ENCODE measurements at regions not wholly inside any gene's neighbourhood (a gene's known extent, or its start where the extent isn't known, plus 50 kb on each side); places are given as distances from the start of the nearest gene placed in this dataset.

- TF ChIP-seq POLR2A (IDR thresholded peaks at IDR 0.05) (no peak), CTCF (IDR thresholded peaks at IDR 0.05) (no peak)
These were observed 478.4 kb upstream of the ADGRL3 start for GRCh38 chr4:60721685-60722084.
